ENCODE measurements at regions not wholly inside any gene's neighbourhood (a gene's known extent, or its start where the extent isn't known, plus 50 kb on each side); places are given as distances from the start of the nearest gene placed in this dataset.

DNA sequence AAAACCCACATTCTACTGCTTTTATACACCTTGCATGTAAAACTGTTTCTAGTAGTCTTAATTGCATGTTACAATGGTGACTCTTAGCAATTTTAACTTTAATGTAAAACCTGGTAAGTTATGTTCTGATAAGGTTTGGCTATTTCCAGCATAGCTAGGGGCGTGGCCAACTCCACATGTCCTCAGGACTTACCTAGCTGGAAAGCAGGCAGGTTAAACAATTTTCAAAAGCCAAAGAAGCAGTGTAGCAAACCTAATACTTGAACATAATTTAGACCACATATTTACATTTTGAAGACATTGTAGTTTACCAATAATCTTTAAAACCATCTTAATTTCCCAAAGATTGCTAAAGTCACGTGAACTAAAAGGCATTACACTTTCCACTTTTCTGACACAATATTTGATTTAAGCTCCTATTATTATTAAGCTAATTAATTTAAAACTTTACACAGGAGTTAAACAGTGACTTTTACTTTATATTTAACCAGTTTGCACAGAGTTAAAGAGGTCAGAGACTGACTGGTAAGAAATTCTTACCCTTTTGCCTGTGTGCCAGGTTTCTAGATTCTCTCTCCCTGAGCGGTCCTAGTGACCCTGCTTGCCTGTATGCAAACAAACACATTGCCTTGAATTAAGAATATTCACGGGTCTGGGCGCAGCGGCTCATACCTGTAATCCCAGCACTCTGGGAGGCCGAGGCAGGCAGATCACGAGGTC lies 88.2 kb downstream of the GLUD2 start:
- Histone ChIP-seq H3K9ac (ENCODE audit: low read length) (no peak overlapping the region), H3K27ac (ENCODE audit: low read length) (no peak overlapping the region), H3K36me3 (ENCODE audit: control insufficient read depth, low read depth, low read length) (no peaks in the 10 kb centered on the region), H3K27me3 (ENCODE audit: control insufficient read depth, insufficient read depth, low read length) (no peaks in the 10 kb centered on the region), H3K4me3 (ENCODE audit: low read length) (no peak overlapping the region), H3K9me3 (ENCODE audit: control insufficient read depth, low read depth, low read length) (peaks cover 5% of the 10 kb centered on the region), H3K4me1 (ENCODE audit: control insufficient read depth, low read depth, low read length) (no peaks in the 10 kb centered on the region)

DNA sequence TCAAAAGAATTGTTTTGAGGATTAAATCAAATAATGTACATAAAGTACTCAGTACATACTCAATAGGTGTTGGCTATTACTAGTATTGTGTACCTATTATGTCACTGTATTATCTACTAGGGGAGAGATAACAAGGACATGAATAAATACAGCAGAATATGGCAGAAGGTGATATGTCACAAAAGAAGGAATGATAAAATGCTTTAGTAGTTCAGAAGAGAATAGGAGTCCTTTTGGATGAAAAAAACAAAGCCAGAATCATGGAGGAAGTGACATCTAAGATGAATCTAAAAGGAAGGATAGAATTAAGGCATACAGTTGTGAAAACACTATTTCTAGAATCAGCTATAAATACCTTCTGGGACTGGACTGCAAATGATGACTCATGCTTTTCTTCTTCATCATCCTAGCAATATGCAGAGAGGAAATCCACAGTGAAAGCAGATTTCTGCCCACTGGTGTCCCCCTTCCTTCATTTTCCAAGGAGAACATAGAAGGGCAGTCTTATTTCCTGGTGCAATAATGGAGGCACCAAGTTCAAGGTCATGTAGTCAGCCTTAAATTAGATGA lies 98.7 kb downstream of the GLUD2 start:
- H3K27ac ChIP-seq (ENCODE audit: low read length), result no peak overlapping the region
- H3K27me3 ChIP-seq (ENCODE audit: control insufficient read depth, insufficient read depth, low read length), result no peaks in the 10 kb centered on the region
- H3K4me3 ChIP-seq (ENCODE audit: low read length), result no peak overlapping the region
- no peaks in the 10 kb centered on the region for H3K4me1 ChIP-seq (ENCODE audit: control insufficient read depth, low read depth, low read length)
- H3K9ac ChIP-seq (ENCODE audit: low read length), result no peak overlapping the region
- H3K9me3 ChIP-seq (ENCODE audit: control insufficient read depth, low read depth, low read length), result no peaks in the 10 kb centered on the region
- H3K36me3 ChIP-seq (ENCODE audit: control insufficient read depth, low read depth, low read length), result no peaks in the 10 kb centered on the region

DNA sequence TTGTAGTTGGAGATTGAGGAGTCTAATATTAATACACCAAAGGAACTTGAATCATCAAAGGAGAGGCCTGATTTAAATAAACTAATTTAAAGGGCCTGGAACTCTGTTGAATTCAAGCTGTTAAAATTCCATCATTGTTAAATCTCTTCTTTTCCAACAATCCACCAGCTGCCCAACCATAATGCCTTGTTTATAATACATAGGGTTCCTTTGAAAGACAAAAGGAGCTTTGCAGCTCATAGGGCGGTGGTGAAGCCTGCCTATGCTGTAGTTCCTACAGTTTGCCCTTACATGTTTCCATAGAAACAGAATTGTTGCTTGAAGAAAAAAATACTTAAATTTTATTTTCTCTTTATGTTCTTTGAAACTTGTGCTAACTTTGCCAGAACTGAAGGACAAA lies 102.8 kb downstream of the GLUD2 start:
- Histone ChIP-seq H3K4me3 (ENCODE audit: low read length) (no peak overlapping the region), H3K27ac (ENCODE audit: low read length) (no peak overlapping the region), H3K9ac (ENCODE audit: low read length) (no peak overlapping the region), H3K9me3 (ENCODE audit: control insufficient read depth, low read depth, low read length) (peaks cover 6% of the 10 kb centered on the region), H3K4me1 (ENCODE audit: control insufficient read depth, low read depth, low read length) (no peaks in the 10 kb centered on the region), H3K36me3 (ENCODE audit: control insufficient read depth, low read depth, low read length) (no peaks in the 10 kb centered on the region), H3K27me3 (ENCODE audit: control insufficient read depth, insufficient read depth, low read length) (no peaks in the 10 kb centered on the region)

DNA sequence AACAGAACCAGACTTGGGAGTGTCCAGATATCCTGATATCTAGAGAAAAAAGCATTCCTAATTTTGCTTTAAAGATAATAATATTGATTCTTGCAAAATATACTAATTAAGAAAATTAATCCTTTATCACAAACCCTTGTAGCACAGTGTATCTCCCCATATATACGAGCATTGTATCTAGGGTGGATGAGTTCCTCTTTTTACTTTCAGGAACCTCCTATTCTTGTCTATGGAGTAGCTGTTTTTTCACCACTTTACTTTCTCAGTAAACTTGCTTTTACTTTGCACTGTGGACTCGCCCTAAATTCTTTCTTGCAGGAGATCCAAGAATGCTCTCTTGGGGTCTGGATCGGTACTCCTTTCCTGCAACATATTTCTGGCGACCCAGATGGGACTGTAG lies 103.9 kb downstream of the GLUD2 start:
- Histone ChIP-seq H3K4me1 (ENCODE audit: control insufficient read depth, low read depth, low read length) (no peaks in the 10 kb centered on the region), H3K27ac (ENCODE audit: low read length) (no peak overlapping the region), H3K27me3 (ENCODE audit: control insufficient read depth, insufficient read depth, low read length) (no peaks in the 10 kb centered on the region), H3K9ac (ENCODE audit: low read length) (no peak overlapping the region), H3K4me3 (ENCODE audit: low read length) (no peak overlapping the region), H3K9me3 (ENCODE audit: control insufficient read depth, low read depth, low read length) (peaks cover 6% of the 10 kb centered on the region), H3K36me3 (ENCODE audit: control insufficient read depth, low read depth, low read length) (no peaks in the 10 kb centered on the region)

DNA sequence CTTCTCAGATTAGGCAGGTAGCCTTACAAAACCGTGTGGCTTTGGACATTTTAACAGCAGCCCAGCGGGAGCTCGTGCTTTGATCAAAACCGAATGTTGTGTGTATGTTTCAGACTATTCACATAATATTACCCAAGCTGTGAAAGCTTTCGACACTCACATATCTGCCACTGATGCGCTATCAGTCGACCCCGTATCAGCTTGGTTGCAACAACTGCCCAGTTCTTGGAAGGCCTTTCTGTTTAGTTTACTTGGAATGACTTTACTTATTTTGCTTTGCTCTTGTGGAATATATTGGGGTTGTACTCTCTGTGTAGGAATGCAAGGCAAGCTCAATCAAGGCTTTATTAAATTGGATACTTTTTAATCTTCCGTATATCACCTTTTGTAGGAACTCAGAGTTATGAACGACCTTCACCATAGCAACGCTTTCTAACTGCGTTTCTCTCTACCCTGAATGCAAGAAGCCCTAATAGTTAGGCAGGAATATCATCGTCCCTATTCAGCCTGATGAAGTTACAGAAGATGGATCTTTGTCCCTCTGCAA lies 107.5 kb downstream of the GLUD2 start:
- Histone ChIP-seq H3K27me3 (ENCODE audit: control insufficient read depth, insufficient read depth, low read length) (no peaks in the 10 kb centered on the region), H3K9me3 (ENCODE audit: control insufficient read depth, low read depth, low read length) (peaks cover 6% of the 10 kb centered on the region), H3K9ac (ENCODE audit: low read length) (no peak overlapping the region)

DNA sequence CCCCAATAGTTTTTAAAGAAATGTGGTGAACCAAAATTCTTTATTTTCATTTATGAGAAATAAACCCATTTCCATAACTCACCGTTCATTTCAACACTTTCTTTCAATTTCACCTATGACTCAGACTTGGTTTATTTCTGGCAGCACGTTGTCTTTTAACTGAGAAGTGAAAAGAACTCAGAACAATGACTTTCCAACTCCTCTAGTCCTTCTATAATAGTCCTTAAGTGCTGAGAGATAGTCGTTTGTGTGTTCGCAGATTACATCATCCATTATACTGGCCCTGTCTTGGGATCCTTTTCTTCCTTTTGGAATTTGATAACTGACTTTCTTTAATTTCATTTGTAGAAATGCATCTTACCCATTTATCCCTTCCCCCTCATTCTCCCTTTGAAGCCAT lies 113.6 kb downstream of the GLUD2 start:
- no peaks in the 10 kb centered on the region for H3K9me3 ChIP-seq (ENCODE audit: control insufficient read depth, low read depth, low read length)
- H3K36me3 ChIP-seq (ENCODE audit: control insufficient read depth, low read depth, low read length), result no peaks in the 10 kb centered on the region
- H3K27me3 ChIP-seq (ENCODE audit: control insufficient read depth, insufficient read depth, low read length), result no peaks in the 10 kb centered on the region
- no peak overlapping the region for H3K4me3 ChIP-seq (ENCODE audit: low read length)
- H3K9ac ChIP-seq (ENCODE audit: low read length), result no peak overlapping the region
- H3K4me1 ChIP-seq (ENCODE audit: control insufficient read depth, low read depth, low read length), result no peaks in the 10 kb centered on the region
- no peak overlapping the region for H3K27ac ChIP-seq (ENCODE audit: low read length)

More for the DNA sequence above, 107.5 kb downstream of the GLUD2 start:
- H3K27ac ChIP-seq (ENCODE audit: low read length), result no peak overlapping the region
- H3K36me3 ChIP-seq (ENCODE audit: control insufficient read depth, low read depth, low read length), result no peaks in the 10 kb centered on the region
- no peaks in the 10 kb centered on the region for H3K4me1 ChIP-seq (ENCODE audit: control insufficient read depth, low read depth, low read length)
- no peak overlapping the region for H3K4me3 ChIP-seq (ENCODE audit: low read length)

DNA sequence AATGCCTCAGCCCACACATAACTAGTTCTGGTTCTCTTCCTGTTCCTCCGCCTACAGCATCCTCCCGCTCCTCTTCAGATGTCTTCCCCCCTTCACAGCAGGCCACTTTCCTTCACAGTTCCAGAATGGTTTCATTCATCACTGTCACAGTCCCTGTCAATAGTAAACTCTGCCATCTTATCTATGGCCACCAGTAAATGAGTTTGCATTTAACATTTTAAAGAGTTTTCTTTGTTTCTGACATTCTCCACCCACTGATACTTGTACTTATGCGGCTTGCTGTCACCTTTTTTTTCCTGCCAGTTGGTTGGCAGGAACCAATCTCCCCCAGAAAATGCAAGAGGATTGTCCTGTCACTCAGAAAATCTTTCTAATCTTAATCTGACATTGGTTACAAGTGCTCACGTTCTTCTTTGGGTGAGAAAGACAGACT lies 114.1 kb downstream of the GLUD2 start:
- Histone ChIP-seq H3K4me3 (ENCODE audit: low read length) (no peak overlapping the region), H3K36me3 (ENCODE audit: control insufficient read depth, low read depth, low read length) (no peaks in the 10 kb centered on the region), H3K27me3 (ENCODE audit: control insufficient read depth, insufficient read depth, low read length) (no peaks in the 10 kb centered on the region), H3K4me1 (ENCODE audit: control insufficient read depth, low read depth, low read length) (no peaks in the 10 kb centered on the region), H3K9me3 (ENCODE audit: control insufficient read depth, low read depth, low read length) (no peaks in the 10 kb centered on the region), H3K27ac (ENCODE audit: low read length) (no peak overlapping the region), H3K9ac (ENCODE audit: low read length) (no peak overlapping the region)

DNA sequence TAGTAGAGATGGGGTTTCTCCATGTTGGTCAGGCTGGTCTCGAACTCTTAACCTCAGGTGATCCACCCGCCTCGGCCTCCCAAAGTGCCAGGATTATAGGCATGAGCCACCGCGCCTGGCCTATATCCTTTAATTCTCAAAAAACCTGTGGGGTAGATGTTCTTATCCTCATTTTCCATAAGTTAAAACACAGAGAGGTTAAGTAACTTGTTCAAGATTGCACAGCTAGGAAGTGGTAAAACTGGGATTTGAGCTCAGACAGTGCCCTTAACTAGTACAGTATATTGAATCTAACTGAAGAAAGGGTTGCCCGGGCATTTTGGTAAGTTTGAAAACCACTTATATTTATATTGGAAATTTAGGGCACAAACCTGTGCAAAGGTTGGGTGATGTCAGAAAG lies 116.0 kb downstream of the GLUD2 start:
- H3K9me3 ChIP-seq (ENCODE audit: control insufficient read depth, low read depth, low read length), result no peaks in the 10 kb centered on the region
- no peak overlapping the region for H3K4me3 ChIP-seq (ENCODE audit: low read length)
- no peaks in the 10 kb centered on the region for H3K4me1 ChIP-seq (ENCODE audit: control insufficient read depth, low read depth, low read length)
- H3K27ac ChIP-seq (ENCODE audit: low read length), result no peak overlapping the region
- no peak overlapping the region for H3K9ac ChIP-seq (ENCODE audit: low read length)
- H3K27me3 ChIP-seq (ENCODE audit: control insufficient read depth, insufficient read depth, low read length), result no peaks in the 10 kb centered on the region
- H3K36me3 ChIP-seq (ENCODE audit: control insufficient read depth, low read depth, low read length), result no peaks in the 10 kb centered on the region

DNA sequence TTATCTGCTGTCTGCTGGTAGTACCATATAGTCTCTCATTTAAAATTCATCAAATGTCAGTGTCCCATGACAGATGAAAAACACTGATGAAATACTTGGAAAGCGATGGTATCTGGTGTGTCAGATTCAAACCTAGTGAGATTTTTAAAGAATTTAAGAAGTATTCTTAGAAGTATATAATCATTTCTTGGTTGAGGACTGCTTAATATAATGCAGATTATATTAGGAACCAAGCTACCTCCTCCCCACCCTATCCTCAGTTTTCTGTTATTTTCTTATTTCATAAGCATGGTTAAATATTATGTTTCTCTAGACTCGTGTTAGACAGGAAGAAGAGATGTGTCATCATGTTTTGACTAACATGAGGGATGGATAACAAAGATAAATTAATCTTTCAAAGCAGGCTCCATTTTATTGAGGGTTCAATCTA lies 118.5 kb downstream of the GLUD2 start:
- no peak overlapping the region for H3K9ac ChIP-seq (ENCODE audit: low read length)
- no peaks in the 10 kb centered on the region for H3K4me1 ChIP-seq (ENCODE audit: control insufficient read depth, low read depth, low read length)
- H3K4me3 ChIP-seq (ENCODE audit: low read length), result no peak overlapping the region
- H3K36me3 ChIP-seq (ENCODE audit: control insufficient read depth, low read depth, low read length), result no peaks in the 10 kb centered on the region
- H3K9me3 ChIP-seq (ENCODE audit: control insufficient read depth, low read depth, low read length), result no peaks in the 10 kb centered on the region
- H3K27ac ChIP-seq (ENCODE audit: low read length), result no peak overlapping the region
- no peaks in the 10 kb centered on the region for H3K27me3 ChIP-seq (ENCODE audit: control insufficient read depth, insufficient read depth, low read length)

DNA sequence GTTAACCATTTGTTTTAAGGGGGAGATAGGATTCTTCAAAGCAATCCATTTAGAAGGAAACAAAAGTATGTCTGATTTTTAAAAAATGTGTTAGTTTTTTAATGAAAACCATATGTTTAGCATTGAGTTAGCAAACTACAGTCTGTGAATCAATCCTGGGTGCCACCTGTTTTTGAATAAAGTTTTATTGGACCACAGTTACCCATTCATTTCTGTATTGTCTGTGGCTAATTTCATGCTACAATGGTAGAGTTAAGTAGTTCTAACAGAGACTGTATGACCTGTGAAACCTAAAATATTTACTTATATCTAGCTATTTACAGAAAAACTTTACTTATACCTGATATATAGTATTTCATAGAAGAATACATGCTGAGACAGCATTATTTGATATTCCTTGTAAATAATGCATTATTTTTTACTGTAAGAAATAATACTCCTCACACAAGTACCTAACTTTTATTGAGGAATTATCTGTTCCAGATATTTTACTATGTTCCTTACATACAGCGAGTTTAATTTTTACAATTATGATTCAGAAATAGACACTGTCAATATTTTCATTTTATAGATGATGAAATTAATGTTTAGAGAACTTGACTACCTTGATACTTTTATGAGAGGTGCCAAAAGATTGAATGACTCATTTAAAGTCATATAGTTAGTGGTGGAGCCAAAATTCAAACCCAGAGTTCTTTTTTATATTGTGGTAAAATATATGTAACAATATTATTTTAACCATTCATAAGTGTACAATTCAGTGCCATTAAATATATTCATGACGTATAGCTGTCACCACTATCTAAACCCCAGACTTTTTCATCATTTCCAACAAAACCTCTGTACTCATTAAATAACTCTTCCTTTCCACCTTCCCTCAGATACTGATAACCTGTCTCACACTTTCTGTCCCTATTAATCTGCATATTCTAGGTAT lies 122.0 kb downstream of the GLUD2 start:
- Histone ChIP-seq H3K36me3 (ENCODE audit: control insufficient read depth, low read depth, low read length) (no peaks in the 10 kb centered on the region), H3K9ac (ENCODE audit: low read length) (no peak overlapping the region), H3K27ac (ENCODE audit: low read length) (no peak overlapping the region), H3K27me3 (ENCODE audit: control insufficient read depth, insufficient read depth, low read length) (no peaks in the 10 kb centered on the region), H3K9me3 (ENCODE audit: control insufficient read depth, low read depth, low read length) (peaks cover 13% of the 10 kb centered on the region), H3K4me1 (ENCODE audit: control insufficient read depth, low read depth, low read length) (no peaks in the 10 kb centered on the region), H3K4me3 (ENCODE audit: low read length) (no peak overlapping the region)

DNA sequence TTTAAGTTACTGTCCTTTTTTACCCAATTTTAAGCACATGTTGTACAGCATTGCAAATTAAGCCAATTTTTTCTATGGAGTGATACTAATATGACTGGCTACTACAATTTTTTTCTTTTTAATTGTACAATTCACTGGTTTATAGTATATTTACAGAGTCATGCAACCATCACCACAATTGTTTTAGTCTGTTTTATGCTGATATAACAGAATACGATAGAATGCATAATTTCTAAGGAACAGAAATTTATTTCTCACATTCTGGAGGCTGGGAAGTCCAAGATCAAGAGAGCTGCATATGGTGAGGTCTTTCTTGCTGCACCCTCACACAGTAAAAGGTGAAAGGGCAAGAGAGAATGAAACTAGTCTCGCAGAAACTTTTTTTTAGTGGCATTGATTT lies 125.3 kb downstream of the GLUD2 start:
- Histone ChIP-seq H3K9me3 (ENCODE audit: control insufficient read depth, low read depth, low read length) (peaks cover 33% of the 10 kb centered on the region), H3K4me1 (ENCODE audit: control insufficient read depth, low read depth, low read length) (no peaks in the 10 kb centered on the region), H3K36me3 (ENCODE audit: control insufficient read depth, low read depth, low read length) (no peaks in the 10 kb centered on the region), H3K27me3 (ENCODE audit: control insufficient read depth, insufficient read depth, low read length) (no peaks in the 10 kb centered on the region), H3K4me3 (ENCODE audit: low read length) (no peak overlapping the region), H3K27ac (ENCODE audit: low read length) (no peak overlapping the region), H3K9ac (ENCODE audit: low read length) (no peak overlapping the region)
